Natural killer cell (primary cell): ENCODE measurements at regions not wholly inside any gene's neighbourhood (a gene's known extent, or its start where the extent isn't known, plus 50 kb on each side); places are given as distances from the start of the nearest gene placed in this dataset.

Experiments
- ATAC-seq, 3 donors: fragments of 150-1000 bp in 2 of 3; fragments of 200-7000 bp in 1 of 3; cut with Tn5 transposase; 1 replicate in 1 of 3; 2 replicates in 2 of 3; pipeline ENCODE4 v1.10.0; 2021; ENCODE audit warnings: mild to moderate bottlenecking in 2 of 3, moderate library complexity in 2 of 3
- DNase-seq, 2 donors: peaks; one replicate each; pipeline versions ENCODE4 v3.0.0 to v3.0.0-alpha.2; 2013 to 2021; ENCODE audit warnings: mixed read lengths in 1 of 2
- H3K27ac ChIP-seq: one replicate; pipeline ENCODE4 v1.5.1; 2013; ENCODE audit warnings: mild to moderate bottlenecking, low read length
- H3K27me3 ChIP-seq: one replicate; pipeline ENCODE4 v1.6.1; 2013; ENCODE audit warnings: low read length; ENCODE audit not compliant: control insufficient read depth, insufficient read depth
- H3K36me3 ChIP-seq: one replicate; pipeline ENCODE4 v1.6.1; 2013; ENCODE audit warnings: low read length; ENCODE audit not compliant: control insufficient read depth, insufficient read depth
- H3K4me1 ChIP-seq: one replicate; pipeline ENCODE4 v1.6.1; 2013; ENCODE audit warnings: low read length; ENCODE audit not compliant: control insufficient read depth, insufficient read depth
- H3K4me3 ChIP-seq: one replicate; pipeline ENCODE4 v1.5.1; 2013; ENCODE audit warnings: low read length
- H3K9me3 ChIP-seq: one replicate; pipeline ENCODE4 v1.6.1; 2013; ENCODE audit warnings: low read length; ENCODE audit not compliant: control insufficient read depth, insufficient read depth
- H3K27ac Mint-ChIP-seq, 2 donors: one replicate each; pipeline ENCODE4 v1.8.0; 2022; ENCODE audit warnings: mild to moderate bottlenecking in 2 of 2, mixed read lengths in 2 of 2, moderate library complexity in 1 of 2
- H3K27me3 Mint-ChIP-seq, 2 donors: one replicate each; pipeline ENCODE4 v1.8.0; 2022; ENCODE audit warnings: low read depth in 2 of 2, mixed read lengths in 2 of 2
- H3K36me3 Mint-ChIP-seq: one replicate; pipeline ENCODE4 v1.8.0; 2022; ENCODE audit warnings: mixed read lengths
- H3K4me1 Mint-ChIP-seq, 2 donors: one replicate each; pipeline ENCODE4 v1.8.0; 2022; ENCODE audit warnings: mixed read lengths in 2 of 2
- H3K4me3 Mint-ChIP-seq: one replicate; pipeline ENCODE4 v1.8.0; 2022; ENCODE audit warnings: mild to moderate bottlenecking, moderate library complexity, mixed read lengths
- H3K9me3 Mint-ChIP-seq, 2 donors: one replicate each; pipeline ENCODE4 v1.8.0; 2022; ENCODE audit warnings: mixed read lengths in 2 of 2
- WGBS: methylation state at CpG from one replicate; pipeline ENCODE4 v1.1.7; 2013; ENCODE audit warnings: missing lambda C conversion rate; ENCODE audit not compliant: insufficient coverage; 5-methylcytosine and 5-hydroxymethylcytosine counted together
- intact Hi-C: fragments of 100-400 bp; cut with micrococcal nuclease; formaldehyde crosslinking; loops from one replicate; pipeline ENCODE4 v1.14.2; 2022
- TF ChIP-seq, protein P1 (sequence below): fragments of 200-600 bp; IDR thresholded peaks from one replicate; pipeline ENCODE4 v1.8.0; 2022; ENCODE audit warnings: antibody characterized with exemption

DNA sequence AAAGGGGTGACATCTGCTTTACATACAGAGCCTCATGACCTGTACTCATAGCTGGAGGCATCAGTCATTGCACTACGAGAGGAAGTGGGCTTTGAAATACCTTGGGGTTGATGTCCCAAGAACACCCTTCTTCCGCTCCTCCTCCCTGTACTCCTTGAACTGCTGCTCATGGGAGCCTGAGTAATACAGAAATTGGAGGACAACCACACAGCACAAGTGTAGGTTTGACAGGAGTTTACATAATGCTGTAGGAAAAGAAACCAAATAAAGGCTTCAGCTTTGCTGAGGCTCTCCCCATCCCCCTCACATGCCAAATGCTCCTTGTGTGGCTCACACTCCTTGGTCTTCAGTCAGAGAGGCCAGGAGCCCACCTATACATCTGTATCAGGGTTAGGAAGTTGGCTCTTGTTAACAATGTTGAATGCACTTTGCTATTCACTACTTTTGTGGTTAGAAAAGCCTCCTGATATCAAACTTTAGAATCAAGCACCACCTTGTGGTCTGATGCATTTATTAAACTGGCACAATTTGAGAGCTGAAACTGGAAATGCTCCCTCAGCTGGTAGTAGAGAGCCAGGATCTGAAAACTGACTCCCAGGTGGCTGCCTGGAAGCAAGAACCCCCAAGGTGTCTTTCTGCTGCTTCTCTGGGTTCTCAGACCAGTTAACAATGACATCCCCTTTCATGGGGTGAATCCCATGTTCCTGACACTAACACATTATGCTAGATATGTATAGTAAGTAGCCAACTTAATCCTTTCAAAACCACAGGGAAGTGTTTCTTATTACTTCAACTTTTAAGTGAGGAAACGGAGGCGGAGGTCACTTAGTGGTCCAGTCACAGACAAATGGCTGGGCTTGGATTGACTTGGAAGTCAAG lies 56.2 kb upstream of the EDN1 start:
- DNase-seq (peak in 1 of 2 donors; percentile 80), ATAC-seq (peak; percentile 18 to 67 (median 62))
- Mint-ChIP-seq H3K4me3 (no peak overlapping the region), H3K9me3 (no peaks in the 10 kb centered on the region), H3K27me3 (no peaks in the 10 kb centered on the region), H3K36me3 (no peaks in the 10 kb centered on the region), H3K4me1 (peaks cover 9 to 14% of the 10 kb centered on the region in 2 donors), H3K27ac (no peak overlapping the region)
- H3K9me3 ChIP-seq: no peaks in the 10 kb centered on the region
- no peaks in the 10 kb centered on the region for H3K36me3 ChIP-seq
- intact Hi-C loops: loop anchor here (5.0 kb wide), 1 partner anchor 532 kb away; no protein-coding TSS in a partner anchor
- H3K4me1 ChIP-seq: peaks cover 8% of the 10 kb centered on the region
- WGBS: 87% methylated on average over 4 of the region's 4 CpGs
- no peak overlapping the region for H3K4me3 ChIP-seq
- no peak overlapping the region for H3K27ac ChIP-seq
- TF ChIP-seq, protein P1, sequence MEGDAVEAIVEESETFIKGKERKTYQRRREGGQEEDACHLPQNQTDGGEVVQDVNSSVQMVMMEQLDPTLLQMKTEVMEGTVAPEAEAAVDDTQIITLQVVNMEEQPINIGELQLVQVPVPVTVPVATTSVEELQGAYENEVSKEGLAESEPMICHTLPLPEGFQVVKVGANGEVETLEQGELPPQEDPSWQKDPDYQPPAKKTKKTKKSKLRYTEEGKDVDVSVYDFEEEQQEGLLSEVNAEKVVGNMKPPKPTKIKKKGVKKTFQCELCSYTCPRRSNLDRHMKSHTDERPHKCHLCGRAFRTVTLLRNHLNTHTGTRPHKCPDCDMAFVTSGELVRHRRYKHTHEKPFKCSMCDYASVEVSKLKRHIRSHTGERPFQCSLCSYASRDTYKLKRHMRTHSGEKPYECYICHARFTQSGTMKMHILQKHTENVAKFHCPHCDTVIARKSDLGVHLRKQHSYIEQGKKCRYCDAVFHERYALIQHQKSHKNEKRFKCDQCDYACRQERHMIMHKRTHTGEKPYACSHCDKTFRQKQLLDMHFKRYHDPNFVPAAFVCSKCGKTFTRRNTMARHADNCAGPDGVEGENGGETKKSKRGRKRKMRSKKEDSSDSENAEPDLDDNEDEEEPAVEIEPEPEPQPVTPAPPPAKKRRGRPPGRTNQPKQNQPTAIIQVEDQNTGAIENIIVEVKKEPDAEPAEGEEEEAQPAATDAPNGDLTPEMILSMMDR: peak; percentile 46
- no peaks in the 10 kb centered on the region for H3K27me3 ChIP-seq

DNA sequence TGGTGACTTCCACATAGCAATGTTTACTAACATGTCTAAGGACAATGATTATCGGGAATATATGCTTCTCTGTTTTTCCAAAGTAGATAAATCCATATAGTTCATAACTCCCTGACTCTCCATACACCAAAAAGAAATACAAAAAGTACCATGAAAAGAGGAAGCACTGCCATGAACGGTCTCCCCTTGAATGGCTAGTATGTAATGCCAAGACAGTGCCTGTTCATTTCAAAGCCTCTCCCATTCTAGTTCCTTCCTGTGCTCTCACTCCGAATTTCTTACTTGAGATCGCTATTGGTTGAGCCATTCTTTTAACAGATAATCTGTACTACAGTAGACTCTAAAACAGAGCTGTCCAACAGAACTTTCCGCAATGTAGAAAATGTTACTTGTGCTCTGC lies 54.8 kb upstream of the EDN1 start:
- Histone ChIP-seq H3K4me3 (no peak overlapping the region), H3K36me3 (no peaks in the 10 kb centered on the region), H3K27me3 (no peaks in the 10 kb centered on the region), H3K4me1 (peaks cover 8% of the 10 kb centered on the region), H3K27ac (no peak overlapping the region), H3K9me3 (no peaks in the 10 kb centered on the region)
- H3K4me3 Mint-ChIP-seq: no peak overlapping the region
- peaks cover 9 to 14% of the 10 kb centered on the region in 2 donors for H3K4me1 Mint-ChIP-seq
- H3K9me3 Mint-ChIP-seq: no peaks in the 10 kb centered on the region
- no peak for DNase-seq
- TF ChIP-seq, protein P1: no peak
- no peak for ATAC-seq
- H3K27me3 Mint-ChIP-seq: no peaks in the 10 kb centered on the region
- H3K36me3 Mint-ChIP-seq: no peaks in the 10 kb centered on the region
- intact Hi-C loops: no loop called here
- H3K27ac Mint-ChIP-seq: no peak overlapping the region
- 78% methylated on average over 5 of the region's 5 CpGs for WGBS

DNA sequence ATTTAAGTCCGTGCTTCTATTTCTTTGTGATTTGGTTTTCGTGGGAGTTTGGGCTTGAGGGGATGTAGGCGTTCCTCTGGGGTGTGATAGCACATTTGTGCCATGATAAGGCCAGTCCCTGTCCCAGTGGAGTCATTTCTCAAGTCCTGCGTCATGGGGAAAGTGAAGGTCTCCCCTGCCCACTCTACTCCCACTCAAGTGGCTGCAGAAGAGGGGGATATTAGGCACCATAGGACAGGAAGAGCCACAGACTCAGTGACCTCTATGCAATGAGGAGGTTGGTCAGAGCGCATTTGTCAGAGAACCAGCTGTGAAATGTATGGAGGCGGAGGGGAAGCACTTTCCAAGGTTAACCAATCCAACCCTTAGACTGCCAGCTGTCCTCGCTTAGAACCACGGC lies 51.9 kb upstream of the EDN1 start:
- DNase-seq: no peak

More for the DNA sequence above, 51.9 kb upstream of the EDN1 start:
- TF ChIP-seq, protein P1: no peak
- no peak overlapping the region for H3K4me3 Mint-ChIP-seq
- no peak overlapping the region for H3K27ac Mint-ChIP-seq
- H3K36me3 Mint-ChIP-seq: no peaks in the 10 kb centered on the region
- Histone ChIP-seq H3K4me1 (peaks cover 8% of the 10 kb centered on the region), H3K27ac (no peak overlapping the region), H3K9me3 (no peaks in the 10 kb centered on the region), H3K4me3 (no peak overlapping the region), H3K36me3 (no peaks in the 10 kb centered on the region), H3K27me3 (no peaks in the 10 kb centered on the region)
- ATAC-seq: no peak
- 67% methylated on average over 7 of the region's 8 CpGs for WGBS
- intact Hi-C loops: no loop called here
- H3K9me3 Mint-ChIP-seq: no peaks in the 10 kb centered on the region
- H3K4me1 Mint-ChIP-seq: peaks cover 3 to 8% of the 10 kb centered on the region in 2 donors
- H3K27me3 Mint-ChIP-seq: no peaks in the 10 kb centered on the region
